Tibial nerve (tissue), 4 donors: ENCODE measurements at regions not wholly inside any gene's neighbourhood (a gene's known extent, or its start where the extent isn't known, plus 50 kb on each side); places are given as distances from the start of the nearest gene placed in this dataset.

Source experiments
- DNase-seq, 2 donors: peaks; one replicate each; pipeline ENCODE4 v3.0.0-alpha.2; 2019; ENCODE audit warnings: low spot score in 2 of 2
- H3K27ac ChIP-seq, 4 donors: fragments of 200-600 bp; sonication (generic) in 3 of 4; one replicate each; pipeline ENCODE4 v1.5.1; 2017 to 2019; ENCODE audit warnings: mild to moderate bottlenecking in 1 of 4
- H3K27me3 ChIP-seq, 2 donors: fragments of 200-600 bp; sonication (generic) in 1 of 2; one replicate each; pipeline versions ENCODE4 v1.5.1 to v1.6.0; 2017 to 2019
- H3K36me3 ChIP-seq, 3 donors: fragments of 200-600 bp; sonication (generic); one replicate each; pipeline ENCODE4 v1.5.1; 2018 to 2019
- H3K4me1 ChIP-seq, 4 donors: fragments of 200-600 bp; sonication (generic) in 3 of 4; one replicate each; pipeline ENCODE4 v1.5.1; 2017 to 2019
- H3K4me3 ChIP-seq, 4 donors: fragments of 200-600 bp; sonication (generic) in 3 of 4; one replicate each; pipeline ENCODE4 v1.5.1; 2017 to 2019; ENCODE audit warnings: mild to moderate bottlenecking in 1 of 4, moderate library complexity in 1 of 4
- H3K9me3 ChIP-seq, 4 donors: fragments of 200-600 bp; sonication (generic) in 3 of 4; one replicate each; pipeline ENCODE4 v1.5.1; 2017 to 2019
- CTCF ChIP-seq, 5 experiments: fragments of 200-600 bp in 3 of 5; fragments of 450-650 bp in 2 of 5; sonication (generic) in 3 of 5; IDR thresholded peaks; one replicate each; pipeline ENCODE4 v1.5.1; 2016 to 2019; ENCODE audit warnings: antibody characterized with exemption in 5 of 5, mild to moderate bottlenecking in 3 of 5, moderate library complexity in 2 of 5
- EP300 ChIP-seq, 2 donors: sonication (generic); formaldehyde crosslinking; IDR thresholded peaks; one replicate each; pipeline ENCODE4 v1.6.1; 2017; ENCODE audit warnings: antibody characterized with exemption in 2 of 2, mild to moderate bottlenecking in 1 of 2
- POLR2A ChIP-seq, 2 donors: fragments of 450-650 bp; IDR thresholded peaks; one replicate each; pipeline ENCODE4 v1.6.1; 2017; ENCODE audit warnings: antibody characterized with exemption in 2 of 2, mild to moderate bottlenecking in 2 of 2, moderate library complexity in 2 of 2
- WGBS, 2 donors: methylation state at CpG; one replicate each; pipeline ENCODE4 v1.1.5; 2018; 5-methylcytosine and 5-hydroxymethylcytosine counted together

GRCh38 chr18:34598120-34598635 is 111.9 kb upstream of the DTNA start:
- Histone ChIP-seq H3K27me3 (no peaks in the 10 kb centered on the region), H3K4me3 (no peak overlapping the region), H3K4me1 (peaks cover 0 to 6% (median 0%) of the 10 kb centered on the region in 4 donors), H3K27ac (no peak overlapping the region), H3K9me3 (no peaks in the 10 kb centered on the region), H3K36me3 (no peaks in the 10 kb centered on the region)
- WGBS, 2 donors: 85 to 88% methylated on average over 4 of the region's 4 CpGs
- TF ChIP-seq POLR2A (IDR thresholded peaks at IDR 0.05): no peak
- TF ChIP-seq CTCF (IDR thresholded peaks at IDR 0.05): no peak
- no peak for TF ChIP-seq EP300 (IDR thresholded peaks at IDR 0.05)
- no peak for DNase-seq

GRCh38 chr18:34600158-34600557 is 109.9 kb upstream of the DTNA start:
- H3K27ac ChIP-seq: no peak overlapping the region
- TF ChIP-seq EP300 (IDR thresholded peaks at IDR 0.05): no peak
- no peak for TF ChIP-seq CTCF (IDR thresholded peaks at IDR 0.05)
- no peak for TF ChIP-seq POLR2A (IDR thresholded peaks at IDR 0.05)
- no peaks in the 10 kb centered on the region for H3K4me1 ChIP-seq

GRCh38 chr18:34600874-34601656 is 109.0 kb upstream of the DTNA start:
- WGBS, 2 donors: 70 to 73% methylated on average over 2 of the region's 2 CpGs
- no peaks in the 10 kb centered on the region for H3K36me3 ChIP-seq
- no peak overlapping the region for H3K4me3 ChIP-seq
- no peak overlapping the region for H3K27ac ChIP-seq
- TF ChIP-seq EP300 (IDR thresholded peaks at IDR 0.05): no peak
- no peak for TF ChIP-seq CTCF (IDR thresholded peaks at IDR 0.05)
- no peak for TF ChIP-seq POLR2A (IDR thresholded peaks at IDR 0.05)
- peaks cover 0 to 2% (median 0%) of the 10 kb centered on the region in 4 donors for H3K4me1 ChIP-seq
- H3K9me3 ChIP-seq: no peaks in the 10 kb centered on the region
- no peak for DNase-seq
- no peaks in the 10 kb centered on the region for H3K27me3 ChIP-seq

More at GRCh38 chr18:34600158-34600557, 109.9 kb upstream of the DTNA start:
- no peaks in the 10 kb centered on the region for H3K27me3 ChIP-seq
- no peaks in the 10 kb centered on the region for H3K36me3 ChIP-seq
- H3K4me3 ChIP-seq: no peak overlapping the region
- no peak for DNase-seq
- H3K9me3 ChIP-seq: no peaks in the 10 kb centered on the region

GRCh38 chr18:34604591-34604990 is 105.5 kb upstream of the DTNA start:
- 50 to 62% methylated on average over 2 of the region's 2 CpGs for WGBS, 2 donors
- H3K4me1 ChIP-seq: peaks cover 0 to 2% (median 0%) of the 10 kb centered on the region in 4 donors
- no peak overlapping the region for H3K27ac ChIP-seq

More at GRCh38 chr18:34604591-34604990, 105.5 kb upstream of the DTNA start:
- H3K36me3 ChIP-seq: no peaks in the 10 kb centered on the region
- H3K9me3 ChIP-seq: no peaks in the 10 kb centered on the region
- H3K4me3 ChIP-seq: no peak overlapping the region
- TF ChIP-seq EP300 (IDR thresholded peaks at IDR 0.05): no peak
- TF ChIP-seq CTCF (IDR thresholded peaks at IDR 0.05): no peak
- no peak for TF ChIP-seq POLR2A (IDR thresholded peaks at IDR 0.05)
- no peak for DNase-seq
- no peaks in the 10 kb centered on the region for H3K27me3 ChIP-seq
